PFSK-1 (cell line): ENCODE measurements at regions not wholly inside any gene's neighbourhood (a gene's known extent, or its start where the extent isn't known, plus 50 kb on each side); places are given as distances from the start of the nearest gene placed in this dataset.

Experiments
- FOXP2 ChIP-seq: optimal IDR thresholded peaks from 2 replicates; pipeline ENCODE3; 2011; ENCODE audit warnings: borderline replicate concordance, control low read depth, inconsistent platforms; ENCODE audit not compliant: insufficient read depth; ENCODE audit errors: extremely low read length, extremely low read depth
- POLR2AphosphoS5 ChIP-seq: IDR thresholded peaks from 2 replicates; pipeline ENCODE4 v1.6.1; 2012; ENCODE audit warnings: low read depth, mild to moderate bottlenecking, control low read depth, low read length, moderate library complexity
- SIN3A ChIP-seq: IDR thresholded peaks from 2 replicates; pipeline ENCODE4 v1.6.1; 2012; ENCODE audit warnings: mild to moderate bottlenecking, low read length, moderate library complexity, borderline replicate concordance; ENCODE audit not compliant: insufficient read depth
- TAF1 ChIP-seq: IDR thresholded peaks from 2 replicates; pipeline ENCODE4 v1.6.1; 2012; ENCODE audit warnings: low read length, control low read depth, borderline replicate concordance; ENCODE audit not compliant: insufficient read depth
- TF ChIP-seq, protein P1 (sequence below), 2 experiments: IDR thresholded peaks; 2 replicates each; pipeline versions ENCODE4 v1.6.1 to v1.8.0; 2011 to 2012; ENCODE audit warnings: low read depth in 2 of 2, low read length in 2 of 2, control low read depth in 1 of 2, inconsistent platforms in 1 of 2, mild to moderate bottlenecking in 1 of 2, moderate library complexity in 1 of 2; ENCODE audit not compliant: insufficient read depth in 1 of 2

DNA sequence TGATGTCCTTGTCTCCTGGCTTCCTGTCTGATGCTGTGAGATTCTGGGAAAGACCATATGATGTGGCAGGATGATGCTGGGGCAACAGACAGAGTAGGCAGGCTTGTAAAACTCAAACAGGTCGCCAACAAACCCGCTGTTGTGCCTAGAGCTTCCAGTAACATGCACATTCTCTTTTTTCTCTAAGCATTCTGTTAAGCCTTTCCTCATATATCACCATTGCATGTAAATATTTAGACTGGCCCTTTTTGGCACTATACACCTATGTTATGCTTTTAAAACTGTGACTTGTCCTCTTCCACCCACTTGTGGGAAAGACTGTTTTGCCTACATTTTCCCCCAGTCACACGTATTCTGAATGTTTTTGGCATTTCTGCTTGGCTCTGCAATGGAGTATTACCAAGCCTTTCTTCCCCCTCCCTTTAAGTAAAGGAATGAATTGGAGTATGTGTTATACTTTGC, 250.4 kb upstream of the TANK start:
- TF ChIP-seq SIN3A (no peak), POLR2AphosphoS5 (no peak), FOXP2 (no peak), TAF1 (no peak)
- TF ChIP-seq, protein P1, sequence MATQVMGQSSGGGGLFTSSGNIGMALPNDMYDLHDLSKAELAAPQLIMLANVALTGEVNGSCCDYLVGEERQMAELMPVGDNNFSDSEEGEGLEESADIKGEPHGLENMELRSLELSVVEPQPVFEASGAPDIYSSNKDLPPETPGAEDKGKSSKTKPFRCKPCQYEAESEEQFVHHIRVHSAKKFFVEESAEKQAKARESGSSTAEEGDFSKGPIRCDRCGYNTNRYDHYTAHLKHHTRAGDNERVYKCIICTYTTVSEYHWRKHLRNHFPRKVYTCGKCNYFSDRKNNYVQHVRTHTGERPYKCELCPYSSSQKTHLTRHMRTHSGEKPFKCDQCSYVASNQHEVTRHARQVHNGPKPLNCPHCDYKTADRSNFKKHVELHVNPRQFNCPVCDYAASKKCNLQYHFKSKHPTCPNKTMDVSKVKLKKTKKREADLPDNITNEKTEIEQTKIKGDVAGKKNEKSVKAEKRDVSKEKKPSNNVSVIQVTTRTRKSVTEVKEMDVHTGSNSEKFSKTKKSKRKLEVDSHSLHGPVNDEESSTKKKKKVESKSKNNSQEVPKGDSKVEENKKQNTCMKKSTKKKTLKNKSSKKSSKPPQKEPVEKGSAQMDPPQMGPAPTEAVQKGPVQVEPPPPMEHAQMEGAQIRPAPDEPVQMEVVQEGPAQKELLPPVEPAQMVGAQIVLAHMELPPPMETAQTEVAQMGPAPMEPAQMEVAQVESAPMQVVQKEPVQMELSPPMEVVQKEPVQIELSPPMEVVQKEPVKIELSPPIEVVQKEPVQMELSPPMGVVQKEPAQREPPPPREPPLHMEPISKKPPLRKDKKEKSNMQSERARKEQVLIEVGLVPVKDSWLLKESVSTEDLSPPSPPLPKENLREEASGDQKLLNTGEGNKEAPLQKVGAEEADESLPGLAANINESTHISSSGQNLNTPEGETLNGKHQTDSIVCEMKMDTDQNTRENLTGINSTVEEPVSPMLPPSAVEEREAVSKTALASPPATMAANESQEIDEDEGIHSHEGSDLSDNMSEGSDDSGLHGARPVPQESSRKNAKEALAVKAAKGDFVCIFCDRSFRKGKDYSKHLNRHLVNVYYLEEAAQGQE (IDR thresholded peaks at IDR 0.05; ENCODE audit: insufficient read depth in 1 of 2, low read depth in 2 of 2, low read length in 2 of 2) = no peak

DNA sequence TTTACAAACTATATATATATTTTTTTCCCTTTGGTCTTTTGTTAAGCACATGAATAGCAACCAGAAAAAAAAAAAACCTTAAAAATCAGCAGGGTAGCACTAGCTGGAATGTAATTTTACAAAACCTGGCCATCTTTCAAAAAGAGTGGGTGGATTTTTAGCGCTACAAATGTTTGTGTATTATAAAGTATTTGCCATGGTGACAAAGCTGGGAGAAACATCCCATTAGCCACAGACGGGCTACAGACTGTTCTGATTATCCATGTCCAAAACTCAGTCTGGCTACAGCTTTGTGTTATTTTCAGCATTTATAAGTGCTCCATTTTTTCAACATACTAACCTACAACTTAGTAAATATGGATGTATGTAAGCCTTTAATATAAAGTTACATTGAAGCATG, 249.5 kb upstream of the TANK start:
- TF ChIP-seq, protein P1 (IDR thresholded peaks at IDR 0.05; ENCODE audit: insufficient read depth in 1 of 2, low read depth in 2 of 2, low read length in 2 of 2) = no peak

DNA sequence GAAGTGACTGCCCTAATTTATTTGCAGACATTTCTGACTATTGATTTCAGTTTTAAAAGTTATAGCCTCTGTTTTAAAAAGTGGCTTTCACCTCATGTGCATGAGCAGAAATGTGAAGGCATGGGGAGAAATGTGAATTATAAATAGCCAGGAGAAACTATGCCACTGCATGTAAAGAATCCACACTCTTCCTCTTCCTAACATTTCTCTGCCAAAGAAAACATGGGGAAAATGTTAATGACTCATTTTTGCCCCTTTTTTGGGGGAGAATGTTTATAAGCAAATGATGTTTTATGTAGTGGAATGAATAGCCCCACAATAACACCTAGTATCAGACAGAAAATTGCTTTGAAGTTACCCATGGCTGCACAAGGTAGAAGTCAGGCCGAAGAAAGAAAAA, 249.0 kb upstream of the TANK start:
- TF ChIP-seq TAF1 (no peak), POLR2AphosphoS5 (no peak), SIN3A (no peak), FOXP2 (no peak)
- TF ChIP-seq, protein P1 (IDR thresholded peaks at IDR 0.05; ENCODE audit: insufficient read depth in 1 of 2, low read depth in 2 of 2, low read length in 2 of 2) = no peak

DNA sequence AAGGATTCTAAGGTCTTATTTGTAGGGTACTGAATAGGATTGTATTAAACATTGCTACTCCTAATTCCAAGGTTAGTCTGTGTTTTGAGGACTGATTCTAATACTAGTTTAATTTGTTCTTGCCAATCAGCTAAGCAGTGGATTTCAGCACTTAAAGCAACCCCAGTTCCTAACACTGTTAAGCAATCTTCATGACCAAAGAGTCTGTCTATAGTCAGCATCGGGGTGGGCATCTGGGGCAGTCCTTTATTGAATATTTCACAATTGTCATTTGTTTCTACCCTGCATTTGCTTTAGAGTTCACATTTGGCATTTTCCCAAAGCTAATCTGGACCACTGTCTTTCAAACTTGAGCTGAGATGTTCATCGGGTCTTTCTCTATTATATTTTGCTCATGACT, 248.0 kb upstream of the TANK start:
- TF ChIP-seq POLR2AphosphoS5 = no peak
- no peak for TF ChIP-seq TAF1
- no peak for TF ChIP-seq FOXP2
- TF ChIP-seq SIN3A = no peak
- TF ChIP-seq, protein P1 (IDR thresholded peaks at IDR 0.05; ENCODE audit: insufficient read depth in 1 of 2, low read depth in 2 of 2, low read length in 2 of 2) = no peak

- no peak for TF ChIP-seq TAF1
- no peak for TF ChIP-seq FOXP2
- TF ChIP-seq, protein P1 (IDR thresholded peaks at IDR 0.05; ENCODE audit: insufficient read depth in 1 of 2, low read depth in 2 of 2, low read length in 2 of 2) = no peak
- TF ChIP-seq SIN3A = no peak
- TF ChIP-seq POLR2AphosphoS5 = no peak
Observed at GRCh38 chr2:160913323-160913722, 246.9 kb upstream of the TANK start.
